ENCODE measurements at regions not wholly inside any gene's neighbourhood (a gene's known extent, or its start where the extent isn't known, plus 50 kb on each side); places are given as distances from the start of the nearest gene placed in this dataset.
A peak's percentile ranks its signal among the peaks of the same experiment; 100 is the strongest.

- Histone ChIP-seq H3K27ac (peak overlapping the region; percentile 67), H3K4me1 (no peaks in the 10 kb centered on the region), H3K27me3 (no peaks in the 10 kb centered on the region), H3K9me3 (no peaks in the 10 kb centered on the region), H3K36me3 (no peaks in the 10 kb centered on the region), H3K4me3 (peak overlapping the region in 1 of 2 donors; percentile 31)
- intact Hi-C loops (cut with DNase I; ENCODE audit: low total_unique reads): no loop called here
- TF ChIP-seq POLR2A (IDR thresholded peaks at IDR 0.05) (no peak), CTCF (IDR thresholded peaks at IDR 0.05) (peak; percentile 64 to 75 (median 74))
- DNase-seq: peak; percentile 66 to 78
Observed at GRCh38 chr15:85296615-85297402, 83.6 kb upstream of the AKAP13 start.

DNA sequence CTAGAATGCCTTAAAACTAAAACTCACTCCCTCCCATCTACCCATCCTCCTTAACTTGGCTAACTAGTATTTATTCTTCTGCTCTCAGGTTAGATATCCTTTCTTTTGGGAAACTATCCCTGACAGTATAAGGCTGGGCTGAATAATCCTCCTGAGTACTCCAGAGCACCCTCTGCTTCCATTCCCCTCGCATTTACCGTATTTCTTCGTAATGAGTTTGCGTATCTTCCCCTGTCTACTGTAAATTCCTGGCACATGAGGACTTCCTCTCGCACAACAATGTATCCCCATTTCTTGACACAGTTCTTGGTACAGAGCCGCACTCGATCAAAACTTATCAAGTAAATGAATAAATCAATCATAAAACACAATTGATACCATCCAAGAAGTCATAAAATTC is 82.9 kb upstream of the AKAP13 start:
- Histone ChIP-seq H3K9me3 (no peaks in the 10 kb centered on the region), H3K4me1 (no peaks in the 10 kb centered on the region), H3K36me3 (no peaks in the 10 kb centered on the region), H3K27me3 (no peaks in the 10 kb centered on the region), H3K4me3 (no peak overlapping the region), H3K27ac (peak overlapping the region; percentile 67)
- intact Hi-C loops (cut with DNase I; ENCODE audit: low total_unique reads): no loop called here
- no peak for TF ChIP-seq CTCF (IDR thresholded peaks at IDR 0.05)
- no peak for TF ChIP-seq POLR2A (IDR thresholded peaks at IDR 0.05)
- DNase-seq: no peak

- Histone ChIP-seq H3K4me3 (no peak overlapping the region), H3K27me3 (no peaks in the 10 kb centered on the region), H3K9me3 (no peaks in the 10 kb centered on the region), H3K4me1 (no peaks in the 10 kb centered on the region), H3K36me3 (no peaks in the 10 kb centered on the region), H3K27ac (no peak overlapping the region)
- no peak for DNase-seq
- no peak for TF ChIP-seq POLR2A (IDR thresholded peaks at IDR 0.05)
- TF ChIP-seq CTCF (IDR thresholded peaks at IDR 0.05): no peak
- intact Hi-C loops (cut with DNase I; ENCODE audit: low total_unique reads): no loop called here
Observed at GRCh38 chr15:85298366-85298765, 82.0 kb upstream of the AKAP13 start.

DNA sequence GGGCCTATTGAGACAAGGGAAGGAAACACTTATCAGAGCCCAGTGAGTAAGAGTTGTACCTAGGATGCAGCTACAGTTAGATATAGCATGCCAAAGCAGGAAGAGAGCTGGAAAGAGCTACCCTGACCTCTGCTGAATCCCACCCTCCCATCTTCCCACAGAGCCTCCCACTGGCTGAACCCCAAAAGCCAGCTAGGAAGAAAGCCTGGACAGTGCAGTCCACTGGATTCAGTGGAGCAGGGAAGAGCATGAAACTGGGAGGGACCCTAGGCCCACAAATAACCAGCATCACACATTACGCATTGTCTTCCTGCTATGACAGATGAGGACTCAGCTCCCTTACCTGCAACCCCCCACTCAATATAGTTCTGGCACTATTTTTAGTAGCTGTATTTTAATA is 81.5 kb upstream of the AKAP13 start:
- no peaks in the 10 kb centered on the region for H3K9me3 ChIP-seq
- no peak overlapping the region for H3K4me3 ChIP-seq
- H3K27ac ChIP-seq: no peak overlapping the region
- no peaks in the 10 kb centered on the region for H3K36me3 ChIP-seq
- no peak for TF ChIP-seq CTCF (IDR thresholded peaks at IDR 0.05)
- no peak for TF ChIP-seq POLR2A (IDR thresholded peaks at IDR 0.05)
- no peaks in the 10 kb centered on the region for H3K27me3 ChIP-seq
- H3K4me1 ChIP-seq: no peaks in the 10 kb centered on the region
- DNase-seq: no peak
- intact Hi-C loops (cut with DNase I; ENCODE audit: low total_unique reads): no loop called here

- TF ChIP-seq CTCF (IDR thresholded peaks at IDR 0.05) (no peak), POLR2A (IDR thresholded peaks at IDR 0.05) (no peak)
- Histone ChIP-seq H3K9me3 (no peaks in the 10 kb centered on the region), H3K27me3 (no peaks in the 10 kb centered on the region), H3K27ac (no peak overlapping the region), H3K4me3 (no peak overlapping the region), H3K36me3 (no peaks in the 10 kb centered on the region), H3K4me1 (no peaks in the 10 kb centered on the region)
- intact Hi-C loops (cut with DNase I; ENCODE audit: low total_unique reads): no loop called here
- DNase-seq: no peak
Observed at GRCh38 chr15:85302271-85302670, 78.1 kb upstream of the AKAP13 start.

All from uterus (tissue), 3 donors.